ENCODE measurements at regions not wholly inside any gene's neighbourhood (a gene's known extent, or its start where the extent isn't known, plus 50 kb on each side); places are given as distances from the start of the nearest gene placed in this dataset.
A peak's percentile ranks its signal among the peaks of the same experiment; 100 is the strongest.

GRCh38 chr3:86723433-86723832, 267.5 kb downstream of the VGLL3 start:
- Histone ChIP-seq H3K4me2 (ENCODE audit: low read length) (no peak overlapping the region), H4K20me1 (ENCODE audit: low read length) (no peaks in the 10 kb centered on the region), H3K4me3 (ENCODE audit: low read length) (no peak overlapping the region), H2AFZ (ENCODE audit: low read length) (no peak overlapping the region), H3F3A (ENCODE audit: low read length, unreplicated experiment) (no peaks in the 10 kb centered on the region), H3K79me2 (ENCODE audit: low read length) (no peaks in the 10 kb centered on the region), H3K27ac (ENCODE audit: low read length) (no peak overlapping the region), H3K9me3 (ENCODE audit: low read length) (no peaks in the 10 kb centered on the region), H3K27me3 (ENCODE audit: low read length) (no peaks in the 10 kb centered on the region), H3K9ac (ENCODE audit: low read length) (no peak overlapping the region), H3K36me3 (ENCODE audit: low read depth, low read length) (no peaks in the 10 kb centered on the region), H3K9me2 (replicated peaks; ENCODE audit: low read length) (no peaks in the 10 kb centered on the region), H3K4me1 (ENCODE audit: insufficient read depth, low read length) (0 out of 2 replicates have a peak, but pooled peaks cover 4% of the 10 kb centered on the region)
- POLR2A ChIA-PET (ENCODE audit: unreplicated experiment), result no interaction called here
- DNase-seq, result peak; percentile 41
- CTCF ChIA-PET, result interaction anchor here (0.7 kb wide), 1 partner anchor 776 kb away, joined by 3 read pairs; no protein-coding TSS in a partner anchor
- TF ChIP-seq EZH2 (IDR thresholded peaks at IDR 0.05; ENCODE audit: low read length, unreplicated experiment) (no peak), EZH2phosphoT487 (IDR thresholded peaks at IDR 0.05; ENCODE audit: borderline replicate concordance, low read length) (no peak), CTCF (conservative IDR thresholded peaks at IDR 0.05; ENCODE audit: low read depth, low read length) (no peak)
- intact Hi-C loops (cut with micrococcal nuclease), result loop anchor here (1.0 to 2.0 kb wide), 2 partner anchors 20 to 21 kb away; no protein-coding TSS in a partner anchor
- peak; percentile 97 for ATAC-seq
- BruUV-seq (replicated peaks), result no TSS peak

GRCh38 chr3:86711634-86712033, 279.3 kb downstream of the VGLL3 start:
- H3K4me2 ChIP-seq (ENCODE audit: low read length), result no peak overlapping the region
- CTCF ChIA-PET, result no interaction called here
- no TSS peak for BruUV-seq (replicated peaks)

More at GRCh38 chr3:86711634-86712033, 279.3 kb downstream of the VGLL3 start:
- no peaks in the 10 kb centered on the region for H3K4me1 ChIP-seq (ENCODE audit: insufficient read depth, low read length)
- H4K20me1 ChIP-seq (ENCODE audit: low read length), result no peaks in the 10 kb centered on the region
- no peaks in the 10 kb centered on the region for H3K9me3 ChIP-seq (ENCODE audit: low read length)
- H3K27ac ChIP-seq (ENCODE audit: low read length), result no peak overlapping the region
- no peaks in the 10 kb centered on the region for H3K36me3 ChIP-seq (ENCODE audit: low read depth, low read length)
- DNase-seq (no peak), ATAC-seq (no peak)
- POLR2A ChIA-PET (ENCODE audit: unreplicated experiment), result no interaction called here
- no peaks in the 10 kb centered on the region for H3K9me2 ChIP-seq (replicated peaks; ENCODE audit: low read length)
- intact Hi-C loops (cut with micrococcal nuclease), result no loop called here
- H3K27me3 ChIP-seq (ENCODE audit: low read length), result no peaks in the 10 kb centered on the region
- no peaks in the 10 kb centered on the region for H3F3A ChIP-seq (ENCODE audit: low read length, unreplicated experiment)
- no peak overlapping the region for H3K9ac ChIP-seq (ENCODE audit: low read length)
- H2AFZ ChIP-seq (ENCODE audit: low read length), result no peak overlapping the region
- H3K79me2 ChIP-seq (ENCODE audit: low read length), result no peaks in the 10 kb centered on the region
- no peak for TF ChIP-seq CTCF (conservative IDR thresholded peaks at IDR 0.05; ENCODE audit: low read depth, low read length)
- TF ChIP-seq EZH2 (IDR thresholded peaks at IDR 0.05; ENCODE audit: low read length, unreplicated experiment), result no peak
- TF ChIP-seq EZH2phosphoT487 (IDR thresholded peaks at IDR 0.05; ENCODE audit: borderline replicate concordance, low read length), result no peak
- H3K4me3 ChIP-seq (ENCODE audit: low read length), result no peak overlapping the region
